NCI-H69 (cell line): ENCODE measurements at regions not wholly inside any gene's neighbourhood (a gene's known extent, or its start where the extent isn't known, plus 50 kb on each side); places are given as distances from the start of the nearest gene placed in this dataset.

ENCODE experiments used
- DNase-seq: peaks from one replicate; lab custom pipeline; 2025; lab: John Stamatoyannopoulos, UW

DNA sequence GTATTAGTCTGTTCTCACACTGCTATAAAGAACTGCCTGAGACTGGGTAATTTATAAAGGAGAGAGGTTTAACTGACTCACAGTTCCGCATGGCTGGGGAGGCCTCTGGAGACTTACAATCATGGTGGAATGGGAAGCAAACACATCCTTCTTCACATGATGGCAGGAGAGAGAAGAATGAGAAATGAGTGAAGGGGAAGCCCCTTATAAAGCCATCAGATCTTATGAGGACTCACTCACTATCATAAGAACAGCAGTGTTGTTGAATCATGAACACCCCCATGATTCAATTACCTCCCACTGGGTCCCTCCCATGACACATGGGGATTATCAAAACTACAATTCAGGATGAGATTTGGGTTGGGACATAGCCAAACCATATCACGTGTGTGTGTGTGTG, 1764.4 kb upstream of the SEL1L start:
- DNase-seq, result peak; percentile 25

GRCh38 chr14:83300476-83301064, 1766.9 kb upstream of the SEL1L start:
- peak; percentile 78 for DNase-seq

- peak; percentile 45 for DNase-seq
These were observed 1768.1 kb upstream of the SEL1L start for GRCh38 chr14:83301791-83302190.

GRCh38 chr14:83309211-83309610, 1775.6 kb upstream of the SEL1L start:
- DNase-seq, result no peak

- no peak for DNase-seq
These were observed 1776.2 kb upstream of the SEL1L start for GRCh38 chr14:83309833-83310232.

DNA sequence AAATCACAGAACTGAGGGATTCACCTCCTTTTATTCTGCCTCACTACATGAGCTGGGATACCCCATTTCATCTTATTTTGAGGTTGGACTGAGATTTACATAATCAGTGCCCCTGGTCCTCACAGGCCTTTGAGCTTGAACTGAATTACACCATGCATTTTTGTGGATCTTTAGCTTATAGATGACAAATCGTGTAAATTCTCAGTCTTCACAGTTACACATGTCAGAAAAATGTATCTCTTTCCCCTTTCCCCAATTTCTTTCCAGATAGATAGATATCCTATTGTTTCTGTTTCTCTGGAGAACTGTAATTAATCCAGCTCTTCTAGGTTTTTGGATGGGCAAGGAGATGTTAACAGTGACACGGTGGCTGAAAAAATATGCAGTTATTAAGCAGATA, 1778.9 kb upstream of the SEL1L start:
- no peak for DNase-seq

DNA sequence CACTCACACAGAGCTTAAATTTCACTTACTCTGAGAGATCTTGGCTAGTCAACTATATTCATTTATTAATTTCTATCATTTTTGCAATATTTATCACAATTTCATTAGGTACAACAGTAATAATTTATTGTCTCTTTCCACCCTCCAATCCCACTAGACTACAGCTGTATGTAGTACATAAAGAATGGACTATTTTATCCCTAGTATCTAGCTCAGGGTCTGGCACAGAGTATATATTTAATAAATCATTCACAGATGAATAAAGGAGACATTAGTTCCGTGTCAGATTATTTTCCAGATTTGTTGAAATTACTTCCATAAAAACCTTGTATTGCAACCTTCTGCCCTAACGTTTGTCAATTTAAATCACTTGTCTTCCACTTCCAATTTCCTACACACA, 1781.1 kb upstream of the SEL1L start:
- DNase-seq, result no peak

GRCh38 chr14:83316356-83316755, 1782.7 kb upstream of the SEL1L start:
- no peak for DNase-seq

DNA sequence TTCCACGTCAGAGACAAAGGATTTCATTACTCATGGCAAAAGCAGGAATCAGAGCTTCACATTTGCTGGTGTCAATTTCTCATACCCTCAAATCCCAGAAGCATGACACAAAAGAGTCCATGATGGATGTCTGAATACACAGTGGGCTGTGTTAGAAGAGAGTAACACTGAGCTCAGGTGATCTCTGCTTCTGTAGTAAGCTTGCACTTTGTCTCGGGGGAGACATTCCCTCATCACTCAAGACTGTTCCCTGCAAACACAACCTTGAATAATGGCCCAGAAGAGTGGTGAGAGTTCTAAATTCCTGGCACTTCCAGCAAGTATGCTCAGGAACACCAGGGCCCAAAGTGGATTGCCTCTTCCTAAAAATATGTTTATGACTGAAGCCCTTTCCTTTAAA, 1787.2 kb upstream of the SEL1L start:
- DNase-seq, result peak; percentile 94

DNA sequence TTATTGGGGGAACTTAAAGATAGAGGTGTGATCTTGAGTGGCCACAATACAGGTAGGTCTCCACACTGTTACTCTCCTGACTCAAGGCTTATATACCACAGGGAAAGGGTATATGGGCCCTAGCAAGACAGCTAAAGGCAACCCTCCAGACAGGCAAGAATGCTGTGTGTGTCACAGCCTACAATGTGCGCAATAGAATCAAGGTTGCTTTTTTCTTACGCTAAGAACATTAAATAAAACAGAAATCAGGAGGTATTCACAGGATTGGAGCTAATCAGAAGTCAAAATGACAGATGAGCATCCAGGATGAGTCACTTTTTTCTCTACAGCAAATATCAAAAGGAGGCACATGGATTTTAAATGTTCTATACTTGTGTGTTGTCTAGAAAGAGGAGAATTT, 1797.9 kb upstream of the SEL1L start:
- DNase-seq, result no peak

GRCh38 chr14:83342590-83342989, 1808.9 kb upstream of the SEL1L start:
- DNase-seq, result no peak

- DNase-seq, result no peak
These were observed 1814.2 kb upstream of the SEL1L start for GRCh38 chr14:83347874-83348273.

DNA sequence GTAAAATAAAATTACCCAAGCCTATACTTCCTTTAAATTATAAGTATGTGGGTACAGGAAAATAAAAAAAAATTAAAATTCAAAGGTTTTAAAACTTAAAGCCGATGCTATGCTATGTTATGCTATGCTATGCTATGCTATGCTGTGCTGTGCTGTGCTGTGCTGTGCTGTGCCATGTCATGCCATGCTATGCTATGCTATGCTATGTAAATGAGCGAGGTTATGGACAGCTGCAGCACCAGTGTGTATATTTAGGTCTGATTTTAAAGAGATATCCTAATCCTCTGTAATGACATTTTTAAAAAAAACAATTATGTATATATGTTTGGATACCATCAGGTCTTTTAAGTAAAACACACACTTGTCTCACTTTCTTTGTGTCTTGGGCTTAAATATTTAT, 1822.0 kb upstream of the SEL1L start:
- DNase-seq, result no peak

- no peak for DNase-seq
These were observed 1822.4 kb upstream of the SEL1L start for GRCh38 chr14:83356080-83356479.

DNA sequence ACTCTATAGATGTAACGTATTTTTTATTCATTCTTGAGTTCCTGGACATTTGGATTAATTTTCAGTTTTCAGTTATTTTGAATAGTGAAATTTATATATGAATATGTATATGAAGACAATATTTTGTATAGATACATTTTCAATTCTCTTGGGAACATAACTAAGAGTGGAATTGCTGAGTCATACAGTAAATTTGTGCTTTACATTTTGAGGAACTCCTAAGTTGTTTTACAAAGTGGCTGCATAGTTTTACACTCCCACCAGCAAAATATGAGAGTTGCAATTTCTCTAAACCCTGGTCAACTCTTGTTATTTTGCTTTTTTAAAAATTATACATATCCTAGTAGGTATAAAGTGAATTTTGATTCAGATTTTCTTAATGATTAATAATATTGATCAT, 1838.6 kb upstream of the SEL1L start:
- no peak for DNase-seq

DNA sequence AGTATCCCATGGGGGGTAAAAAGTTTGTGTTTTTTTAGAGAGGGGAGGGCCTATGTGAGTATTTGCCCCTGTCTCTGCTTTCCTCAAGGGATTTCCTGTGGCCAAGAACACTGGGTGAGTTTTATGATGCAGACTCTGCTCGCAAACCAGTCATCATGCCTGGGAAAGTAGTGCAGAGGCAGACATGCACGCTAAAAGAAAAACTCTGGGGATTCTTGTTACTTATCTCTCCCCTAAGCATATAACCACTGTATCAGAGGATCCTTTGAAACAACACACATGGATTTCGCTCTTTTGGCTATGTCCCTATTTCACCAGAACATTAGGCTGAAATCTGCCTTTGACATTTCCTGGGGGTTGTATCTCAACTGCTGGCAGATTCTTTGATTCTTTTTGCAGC, 1845.8 kb upstream of the SEL1L start:
- DNase-seq, result peak; percentile 42

DNA sequence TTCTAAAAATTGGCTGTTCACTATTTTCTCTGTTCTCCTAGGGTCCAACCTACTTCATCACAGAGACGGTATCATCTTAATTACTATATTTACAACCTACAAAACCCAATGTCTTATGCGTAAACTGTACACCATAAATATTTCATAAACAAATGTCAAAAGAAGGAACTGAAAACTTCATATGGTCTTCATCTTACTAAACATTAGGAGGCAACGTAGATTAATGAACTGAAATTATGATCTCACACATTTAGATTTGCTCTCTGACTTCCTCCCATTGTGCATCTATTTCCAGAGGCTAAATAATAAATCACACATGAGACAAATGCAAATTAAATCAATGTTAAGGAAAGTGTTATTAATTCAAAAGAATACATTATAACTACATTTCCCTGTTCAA, 1850.6 kb upstream of the SEL1L start:
- no peak for DNase-seq

DNA sequence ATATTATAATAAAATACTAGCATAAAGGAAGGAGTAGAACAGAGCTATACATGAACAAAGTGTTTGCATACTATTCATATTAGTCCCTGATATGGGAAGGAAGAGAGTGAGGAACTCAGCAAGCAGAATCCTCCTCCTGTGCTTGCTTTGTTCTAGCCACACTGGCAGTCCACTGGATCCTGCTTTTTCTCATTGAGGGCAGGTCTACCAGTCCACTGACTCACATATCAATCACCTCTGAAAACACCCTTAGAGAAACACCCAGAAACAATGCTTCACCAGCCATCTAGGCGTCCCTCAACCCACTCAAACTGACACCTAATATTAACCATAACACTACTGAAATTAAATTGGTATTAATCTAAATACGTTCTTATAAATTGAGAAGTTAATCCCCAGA, 1861.7 kb upstream of the SEL1L start:
- no peak for DNase-seq

DNA sequence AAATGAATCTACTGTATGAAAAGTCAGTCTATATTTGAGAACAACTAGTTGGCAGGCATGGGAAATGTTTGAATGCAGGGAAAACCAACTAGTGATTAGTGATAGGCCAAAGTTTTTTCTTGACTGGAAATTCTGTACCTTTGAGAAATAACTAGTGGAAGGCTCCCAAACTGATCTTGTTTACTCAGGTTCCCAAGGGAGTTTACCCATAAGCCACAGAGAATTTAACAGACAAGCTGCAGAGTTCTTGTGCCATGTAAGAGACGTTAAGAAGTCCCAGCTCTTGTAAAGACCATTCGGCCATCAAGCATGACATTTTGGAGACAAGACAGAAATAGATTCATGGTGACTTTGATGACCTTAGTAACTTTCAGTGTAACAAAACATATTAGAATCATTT, 1882.8 kb upstream of the SEL1L start:
- peak; percentile 32 for DNase-seq

DNA sequence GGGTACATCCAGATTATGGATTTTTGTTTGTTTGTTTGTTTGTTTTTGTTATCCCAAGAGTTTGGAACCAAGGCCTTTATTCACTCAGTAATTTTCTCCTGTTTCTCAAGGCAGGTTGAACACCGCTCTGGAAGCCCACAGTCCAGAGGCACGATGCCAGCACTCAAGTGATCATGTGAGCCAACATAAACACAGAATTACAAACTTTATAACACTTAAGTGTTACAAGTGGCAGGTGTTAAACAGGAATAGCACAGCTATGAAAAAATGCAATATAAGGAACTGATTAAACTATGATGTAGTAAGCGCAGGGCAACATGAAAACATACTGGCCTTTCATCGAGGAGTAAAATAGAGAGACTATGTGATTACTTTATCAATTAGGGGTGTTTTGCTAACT, 1885.8 kb upstream of the SEL1L start:
- DNase-seq, result no peak

- DNase-seq, result no peak
These were observed 1888.1 kb upstream of the SEL1L start for GRCh38 chr14:83421711-83422110.

DNA sequence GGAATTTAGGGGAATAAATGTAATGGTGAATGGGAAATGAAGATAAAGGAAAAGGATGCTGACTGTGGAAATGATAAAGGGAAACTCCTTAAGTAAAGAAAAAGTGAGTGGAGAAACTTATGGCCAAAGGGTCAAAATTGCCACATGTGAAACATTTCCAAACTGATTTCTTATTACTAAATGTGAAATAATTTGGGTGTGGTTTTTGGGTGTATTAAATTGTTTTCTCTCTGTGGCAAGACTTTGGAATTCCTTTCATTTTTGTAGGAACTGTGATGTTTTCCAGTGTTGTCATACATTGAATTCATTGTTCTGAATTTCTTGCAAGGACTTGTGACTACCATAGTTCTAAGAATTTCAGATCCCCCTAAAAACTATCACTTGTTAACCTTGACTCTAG, 1891.5 kb upstream of the SEL1L start:
- no peak for DNase-seq

GRCh38 chr14:83425706-83426105, 1892.1 kb upstream of the SEL1L start:
- no peak for DNase-seq

- DNase-seq, result no peak
These were observed 1900.0 kb upstream of the SEL1L start for GRCh38 chr14:83433618-83434017.

DNA sequence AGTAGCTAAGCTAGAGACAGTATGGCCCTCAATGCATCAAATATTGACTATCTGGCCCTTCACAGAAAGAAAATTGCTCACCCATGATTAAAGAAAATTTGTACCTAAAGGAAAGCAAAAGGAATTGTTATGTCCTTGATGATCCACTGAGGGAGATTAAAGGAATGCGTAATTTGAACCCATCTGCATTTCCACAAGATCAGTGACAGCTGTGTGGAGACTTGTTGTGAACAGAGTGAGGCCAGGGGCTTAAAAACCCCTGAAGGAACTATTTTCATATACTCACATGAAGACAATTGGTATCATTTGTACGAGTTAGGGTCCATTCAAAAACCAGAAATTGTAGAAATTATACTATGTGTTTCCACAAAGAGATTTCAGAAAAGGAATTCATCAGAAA, 1908.1 kb upstream of the SEL1L start:
- DNase-seq, result no peak
